Lung (tissue), 11 donors: ENCODE measurements at regions not wholly inside any gene's neighbourhood (a gene's known extent, or its start where the extent isn't known, plus 50 kb on each side); places are given as distances from the start of the nearest gene placed in this dataset.

Source experiments
- ATAC-seq: fragments of 200-7000 bp; cut with Tn5 transposase; one replicate; pipeline ENCODE4 v1.9.1; 2020; ENCODE audit warnings: moderate number of reproducible peaks; ENCODE audit not compliant: insufficient read depth, low FRiP score
- DNase-seq, 3 donors: peaks; one replicate each; pipeline ENCODE4 v3.0.0-alpha.2; 2013 to 2017
- H3K27ac ChIP-seq, 2 donors: one replicate each; pipeline ENCODE4 v1.5.1; 2013; ENCODE audit warnings: mild to moderate bottlenecking in 2 of 2, moderate library complexity in 2 of 2, control low read depth in 1 of 2, inconsistent platforms in 1 of 2, low read depth in 1 of 2, low read length in 1 of 2
- H3K27me3 ChIP-seq, 3 donors: one replicate each; pipeline ENCODE4 v1.5.1; 2013; ENCODE audit warnings: low read length in 2 of 3; ENCODE audit not compliant: control insufficient read depth in 3 of 3, insufficient read depth in 3 of 3
- H3K36me3 ChIP-seq, 4 donors: one replicate each; pipeline ENCODE4 v1.5.1; 2013; ENCODE audit warnings: low read length in 4 of 4, mild to moderate bottlenecking in 1 of 4, moderate library complexity in 1 of 4; ENCODE audit not compliant: control insufficient read depth in 4 of 4, insufficient read depth in 4 of 4
- H3K4me1 ChIP-seq, 5 donors: one replicate each; pipeline ENCODE4 v1.5.1; 2013; ENCODE audit warnings: low read length in 5 of 5, mild to moderate bottlenecking in 2 of 5, moderate library complexity in 1 of 5; ENCODE audit not compliant: control insufficient read depth in 5 of 5, insufficient read depth in 5 of 5
- H3K4me3 ChIP-seq: one replicate; pipeline ENCODE4 v1.5.1; 2013; ENCODE audit warnings: mild to moderate bottlenecking, control low read depth, moderate library complexity
- H3K9ac ChIP-seq, 2 donors: one replicate each; pipeline ENCODE4 v1.5.1; 2013; ENCODE audit warnings: low read length in 2 of 2, control low read depth in 1 of 2; ENCODE audit not compliant: insufficient read depth in 1 of 2
- H3K9me3 ChIP-seq, 4 donors: one replicate each; pipeline ENCODE4 v1.5.1; 2013; ENCODE audit warnings: low read length in 3 of 4, mild to moderate bottlenecking in 1 of 4, moderate library complexity in 1 of 4; ENCODE audit not compliant: control insufficient read depth in 4 of 4, insufficient read depth in 3 of 4
- WGBS, 2 donors: extraction: QIAGEN DNeasy Blood & Tissue Kit; methylation state at CpG; one replicate each; pipeline ENCODE4 v1.1.7; 2013; 5-methylcytosine and 5-hydroxymethylcytosine counted together
- TF ChIP-seq, protein P1 (sequence below): IDR thresholded peaks from 2 replicates; pipeline ENCODE4 v1.5.1; 2012; ENCODE audit warnings: mild to moderate bottlenecking; ENCODE audit errors: control extremely low read depth, extremely low read depth
- donor health status: control.
- donor health status: control.
- donor health status: Bipolar disorder and iron deficiency.
- donor health status: healthy.
- donor health status: DM: yes; HTN: yes; CAD: no.

DNA sequence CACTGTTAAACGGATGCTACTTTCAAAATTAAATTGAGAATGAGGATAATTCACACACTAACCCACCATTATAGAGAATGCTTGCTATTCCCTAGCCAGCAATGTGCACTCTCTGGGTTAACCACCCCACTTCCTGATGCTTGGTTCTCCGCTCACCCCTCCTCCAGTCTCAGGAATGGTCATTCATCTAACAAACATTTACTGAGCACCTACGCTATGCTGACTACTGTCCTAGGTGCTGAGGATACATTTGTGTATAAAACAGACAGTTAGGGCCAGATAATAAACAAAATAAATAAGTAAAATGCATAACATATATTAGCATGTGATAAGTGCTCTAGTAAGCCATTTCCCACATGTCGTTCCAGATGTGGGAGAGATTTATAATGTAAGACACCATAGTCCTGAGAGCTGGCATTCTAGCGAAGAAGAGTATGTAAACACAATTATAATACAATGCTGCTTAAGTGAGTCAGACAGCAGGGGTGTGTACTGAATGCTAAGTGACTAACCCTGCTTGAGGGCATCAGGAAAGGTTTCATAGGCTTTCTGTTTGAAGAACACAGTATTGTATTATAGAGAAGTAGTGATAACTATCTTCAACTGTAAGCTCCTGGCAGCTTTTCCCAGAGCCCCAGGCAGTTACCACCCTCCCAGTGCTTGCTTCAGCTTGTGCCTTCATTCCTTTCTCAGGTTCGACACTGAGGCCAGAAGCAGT, 126.7 kb upstream of the CACHD1 start:
- no peak overlapping the region for H3K27ac ChIP-seq
- TF ChIP-seq, protein P1, sequence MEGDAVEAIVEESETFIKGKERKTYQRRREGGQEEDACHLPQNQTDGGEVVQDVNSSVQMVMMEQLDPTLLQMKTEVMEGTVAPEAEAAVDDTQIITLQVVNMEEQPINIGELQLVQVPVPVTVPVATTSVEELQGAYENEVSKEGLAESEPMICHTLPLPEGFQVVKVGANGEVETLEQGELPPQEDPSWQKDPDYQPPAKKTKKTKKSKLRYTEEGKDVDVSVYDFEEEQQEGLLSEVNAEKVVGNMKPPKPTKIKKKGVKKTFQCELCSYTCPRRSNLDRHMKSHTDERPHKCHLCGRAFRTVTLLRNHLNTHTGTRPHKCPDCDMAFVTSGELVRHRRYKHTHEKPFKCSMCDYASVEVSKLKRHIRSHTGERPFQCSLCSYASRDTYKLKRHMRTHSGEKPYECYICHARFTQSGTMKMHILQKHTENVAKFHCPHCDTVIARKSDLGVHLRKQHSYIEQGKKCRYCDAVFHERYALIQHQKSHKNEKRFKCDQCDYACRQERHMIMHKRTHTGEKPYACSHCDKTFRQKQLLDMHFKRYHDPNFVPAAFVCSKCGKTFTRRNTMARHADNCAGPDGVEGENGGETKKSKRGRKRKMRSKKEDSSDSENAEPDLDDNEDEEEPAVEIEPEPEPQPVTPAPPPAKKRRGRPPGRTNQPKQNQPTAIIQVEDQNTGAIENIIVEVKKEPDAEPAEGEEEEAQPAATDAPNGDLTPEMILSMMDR = no peak
- no peak overlapping the region for H3K9ac ChIP-seq
- no peaks in the 10 kb centered on the region for H3K4me1 ChIP-seq
- no peak for DNase-seq
- H3K4me3 ChIP-seq = no peak overlapping the region
- no peak for ATAC-seq
- 73 to 75% methylated on average over 6 of the region's 6 CpGs for WGBS, 2 donors
- no peaks in the 10 kb centered on the region for H3K36me3 ChIP-seq
- H3K27me3 ChIP-seq = no peaks in the 10 kb centered on the region
- H3K9me3 ChIP-seq = no peaks in the 10 kb centered on the region

DNA sequence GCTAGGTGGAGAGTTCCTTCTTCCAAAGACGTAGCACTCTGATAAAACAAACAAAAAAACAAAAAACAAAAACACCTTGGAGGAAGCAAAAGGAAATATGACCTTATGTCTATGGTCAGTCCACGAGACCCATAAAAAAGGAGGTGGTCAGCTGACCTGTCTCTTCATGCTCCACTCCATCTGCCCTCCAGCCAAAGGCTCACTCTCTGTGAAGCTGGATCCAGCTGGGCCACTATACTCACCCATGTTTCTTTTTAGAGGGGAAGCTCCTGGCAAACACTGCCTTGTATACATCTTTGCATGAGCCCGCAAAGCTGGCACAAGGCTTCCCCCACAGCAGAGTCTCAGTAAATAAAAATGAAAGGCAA, 126.1 kb upstream of the CACHD1 start:
- H3K9ac ChIP-seq = no peak overlapping the region
- no peaks in the 10 kb centered on the region for H3K9me3 ChIP-seq
- no peak for ATAC-seq
- TF ChIP-seq, protein P1 = no peak
- H3K4me3 ChIP-seq = no peak overlapping the region
- no peaks in the 10 kb centered on the region for H3K36me3 ChIP-seq
- WGBS, 2 donors = 72 to 83% methylated on average over 3 of the region's 3 CpGs
- no peaks in the 10 kb centered on the region for H3K4me1 ChIP-seq
- H3K27ac ChIP-seq = no peak overlapping the region
- DNase-seq = no peak
- no peaks in the 10 kb centered on the region for H3K27me3 ChIP-seq

DNA sequence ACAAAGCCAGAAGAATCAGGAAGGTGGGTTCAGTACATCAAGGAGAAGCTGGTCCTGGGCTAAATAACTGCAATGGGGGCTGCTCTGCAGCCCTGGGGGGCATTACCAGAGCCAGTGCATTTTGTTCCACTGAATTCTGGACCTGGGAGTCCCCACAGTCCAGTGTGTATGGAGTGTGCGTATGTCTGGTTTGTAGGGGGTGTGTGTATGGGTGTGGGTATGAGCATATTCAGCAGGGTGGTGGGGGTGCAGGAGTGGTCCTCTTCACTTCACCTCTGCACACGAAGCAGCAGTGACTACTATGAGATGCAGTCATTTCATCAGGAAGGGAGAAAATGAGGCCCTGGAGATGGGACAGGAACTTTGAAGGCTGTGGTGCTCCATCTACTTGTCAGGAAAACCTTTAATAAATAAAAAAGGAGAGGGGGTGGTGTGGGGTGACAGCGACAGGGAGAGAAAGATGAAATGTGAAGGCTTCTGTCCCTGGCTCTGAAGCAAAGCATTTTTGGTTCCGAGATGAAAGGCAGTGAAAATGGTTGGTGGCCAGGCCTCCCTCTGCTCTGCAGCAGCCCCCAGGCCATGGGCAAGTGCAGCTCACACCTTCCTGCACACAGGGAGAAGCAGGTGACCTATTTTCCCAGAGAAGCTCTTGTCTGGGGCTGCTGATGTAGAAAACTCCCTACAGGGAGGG, 121.5 kb upstream of the CACHD1 start:
- ATAC-seq (no peak), DNase-seq (no peak)
- Histone ChIP-seq H3K27me3 (no peaks in the 10 kb centered on the region), H3K36me3 (no peaks in the 10 kb centered on the region), H3K27ac (no peak overlapping the region), H3K4me3 (no peak overlapping the region), H3K4me1 (no peaks in the 10 kb centered on the region), H3K9me3 (peaks cover 0 to 2% (median 0%) of the 10 kb centered on the region in 4 donors), H3K9ac (no peak overlapping the region)
- TF ChIP-seq, protein P1 = no peak
- 65 to 78% methylated on average over 4 of the region's 4 CpGs for WGBS, 2 donors
